NCI-H1048 (cell line): ENCODE measurements at regions not wholly inside any gene's neighbourhood (a gene's known extent, or its start where the extent isn't known, plus 50 kb on each side); places are given as distances from the start of the nearest gene placed in this dataset.

Experiments
- DNase-seq: peaks from one replicate; lab custom pipeline; 2025; lab: John Stamatoyannopoulos, UW

DNA sequence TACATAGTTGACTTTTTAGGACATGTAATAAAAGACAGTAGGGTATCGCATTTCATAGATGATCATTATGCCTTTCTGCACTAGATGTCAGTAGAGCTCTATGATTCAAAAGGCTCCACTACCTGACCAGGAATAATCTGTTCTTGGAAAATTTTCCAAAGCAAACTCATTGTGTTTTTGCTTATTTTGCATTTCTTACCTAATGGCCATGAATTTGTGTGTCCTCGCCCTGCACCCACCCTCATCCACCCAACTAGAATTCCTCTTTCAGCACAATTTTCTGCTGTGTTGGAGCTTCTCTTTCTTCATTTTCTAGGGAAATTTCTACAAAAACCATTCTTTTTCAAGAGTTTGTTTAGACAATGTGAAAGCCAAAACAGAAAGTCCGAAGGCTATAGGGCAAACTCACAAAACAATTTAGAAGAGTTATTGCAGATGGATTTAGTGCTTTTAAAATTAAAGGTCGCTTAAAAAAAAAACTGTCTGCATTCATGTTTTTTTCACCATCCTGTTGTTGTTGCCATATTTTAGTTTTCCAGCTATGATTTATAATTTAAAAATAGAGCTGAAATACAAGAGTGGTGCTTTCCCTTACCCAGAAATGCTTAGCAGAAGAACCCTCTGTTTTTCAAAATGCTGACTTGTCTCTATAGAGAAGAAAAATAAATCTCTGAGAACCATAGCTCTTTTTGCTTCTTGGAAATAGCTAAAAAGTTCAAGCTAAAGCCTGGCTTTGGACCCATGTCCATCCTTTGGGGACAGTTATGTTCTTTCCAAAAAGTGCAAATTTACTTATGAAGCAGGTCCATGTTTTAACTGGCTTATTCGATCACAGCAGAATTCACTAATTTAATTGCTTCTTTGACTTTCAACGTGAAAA lies 183.7 kb downstream of the SPATA18 start:
- DNase-seq = peak; percentile 26

DNA sequence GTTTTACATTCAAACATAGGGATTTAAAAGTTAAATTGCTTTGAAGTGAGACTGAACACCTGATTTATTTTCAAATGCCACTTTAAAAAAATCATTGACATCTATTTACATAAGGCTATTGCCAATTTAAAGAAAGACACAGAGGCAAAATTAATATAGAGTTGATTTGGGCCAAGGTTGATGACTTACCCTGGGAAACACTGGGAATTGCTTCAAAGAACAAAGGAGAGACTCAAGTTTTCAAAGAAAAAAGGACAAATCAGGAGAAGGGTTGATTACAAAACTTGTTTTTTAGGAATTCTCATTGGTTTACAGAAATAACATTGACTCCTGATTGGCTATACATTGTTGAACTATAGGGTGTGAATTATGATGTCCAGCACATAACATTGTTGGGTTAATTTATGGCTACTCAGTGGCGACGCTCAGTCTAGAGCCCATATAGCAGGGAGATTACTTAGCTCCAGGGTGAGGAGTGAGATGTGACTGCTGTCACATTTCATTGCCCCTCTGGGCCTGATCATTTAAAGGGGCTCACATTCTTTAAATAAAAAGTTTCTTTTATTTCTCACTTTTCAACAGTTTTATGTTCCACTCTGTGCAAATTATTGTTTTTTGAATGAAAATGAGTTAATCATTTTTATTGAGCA lies 184.6 kb downstream of the SPATA18 start:
- no peak for DNase-seq

DNA sequence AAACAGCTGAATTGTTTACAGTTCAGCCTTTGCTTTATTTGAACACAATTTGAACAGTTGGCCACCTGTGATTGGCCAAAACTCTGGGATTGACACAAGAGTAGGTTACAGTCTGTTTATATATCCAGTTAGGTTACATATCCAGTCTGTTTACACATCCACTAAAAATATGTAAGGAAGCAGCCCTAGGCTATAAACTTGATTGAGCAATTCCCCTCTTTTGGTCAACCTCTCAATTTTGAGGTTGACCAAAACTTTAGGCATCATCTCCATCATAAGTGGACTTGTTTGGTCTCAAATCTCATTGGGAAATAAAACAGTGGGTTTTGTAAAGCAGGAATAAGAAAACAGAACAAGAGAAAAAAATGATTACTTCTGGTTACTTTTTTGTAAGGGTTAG lies 190.8 kb downstream of the SPATA18 start:
- no peak for DNase-seq

DNA sequence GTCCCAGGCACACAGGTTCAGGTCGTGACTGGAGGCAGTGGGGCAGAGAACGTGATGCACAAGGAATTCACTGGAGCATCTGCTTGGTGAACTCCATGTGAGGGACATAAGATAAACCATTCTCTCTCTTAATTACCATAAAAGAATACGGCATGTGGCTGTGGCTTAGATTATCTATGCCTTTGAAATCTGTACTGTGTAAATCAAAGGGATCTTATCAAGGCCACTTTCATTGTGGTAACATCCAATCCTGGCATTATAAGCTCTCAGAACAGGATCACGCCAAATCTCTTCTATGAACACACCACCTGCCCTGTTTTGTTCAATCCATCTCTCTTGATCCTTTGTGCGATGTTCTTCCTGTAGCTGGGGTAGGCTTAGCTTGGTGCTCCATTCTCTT lies 192.3 kb downstream of the SPATA18 start:
- no peak for DNase-seq

DNA sequence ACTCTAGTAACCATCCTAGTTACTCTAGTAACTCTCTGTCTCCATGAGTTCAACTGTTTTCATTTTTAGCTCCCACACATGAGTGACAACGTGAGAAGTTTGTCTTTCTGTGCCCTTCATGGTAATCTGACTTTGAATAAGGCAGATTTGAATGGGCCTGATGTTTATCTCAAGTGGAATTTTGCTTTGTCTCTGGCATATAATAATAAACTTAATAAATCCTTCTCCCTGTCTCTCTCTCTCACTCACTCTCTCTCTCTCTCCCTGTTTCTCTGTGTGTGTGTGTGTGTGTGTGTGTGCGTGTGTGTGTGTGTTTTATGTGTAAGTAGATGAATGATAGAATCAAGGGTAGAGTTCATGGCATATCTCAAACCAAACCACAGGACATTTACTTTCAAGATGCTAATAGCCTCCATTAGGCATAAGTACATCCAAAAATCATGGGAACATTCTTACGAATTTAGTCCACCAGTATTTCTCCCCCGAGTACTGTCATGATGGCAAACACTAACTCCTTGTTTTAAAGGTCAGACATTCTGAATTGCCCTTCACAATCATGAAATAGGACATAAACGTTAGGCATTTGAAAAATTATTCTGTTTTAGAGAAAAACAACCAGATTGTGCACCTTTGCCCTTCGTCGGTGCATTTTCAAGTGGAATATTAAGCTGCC lies 193.1 kb downstream of the SPATA18 start:
- DNase-seq = no peak

DNA sequence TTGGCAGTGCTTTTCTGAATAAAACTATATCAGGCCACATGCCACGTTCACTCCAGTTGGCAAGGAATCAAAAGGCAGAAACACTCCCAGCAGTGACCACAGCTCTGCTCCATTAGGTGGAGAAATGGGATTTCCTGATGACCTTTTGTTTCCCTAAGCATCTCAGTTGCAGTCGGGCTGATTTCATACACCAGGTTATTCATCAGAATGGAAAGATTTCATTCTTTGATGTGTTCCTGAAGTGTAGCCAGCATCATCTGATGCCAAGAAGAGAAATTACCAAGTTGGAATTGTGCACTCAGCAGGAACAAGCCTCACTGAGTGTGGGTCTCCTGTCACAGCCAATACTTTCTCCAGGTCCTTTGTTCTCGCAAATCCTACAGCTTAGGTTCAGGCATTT lies 193.7 kb downstream of the SPATA18 start:
- DNase-seq = no peak

DNA sequence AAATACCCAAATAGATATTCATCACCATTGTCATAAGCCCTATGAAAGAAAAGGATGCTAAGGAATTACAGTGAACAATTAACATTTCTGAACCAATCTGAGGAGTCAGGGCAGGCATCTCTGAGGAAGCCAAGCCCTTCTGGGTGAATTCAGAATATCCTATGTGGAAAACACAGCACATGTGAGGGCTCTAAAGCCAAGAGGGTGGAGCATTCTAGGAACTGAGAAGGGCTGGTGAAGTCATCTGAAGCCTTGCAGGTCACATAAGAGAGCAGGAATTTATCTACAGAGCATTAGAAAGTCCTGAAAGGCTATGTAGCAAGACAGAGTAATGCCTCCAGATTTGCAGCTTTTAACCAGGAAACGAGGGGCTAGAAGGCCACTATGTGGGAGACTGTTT lies 195.7 kb downstream of the SPATA18 start:
- DNase-seq = no peak

DNA sequence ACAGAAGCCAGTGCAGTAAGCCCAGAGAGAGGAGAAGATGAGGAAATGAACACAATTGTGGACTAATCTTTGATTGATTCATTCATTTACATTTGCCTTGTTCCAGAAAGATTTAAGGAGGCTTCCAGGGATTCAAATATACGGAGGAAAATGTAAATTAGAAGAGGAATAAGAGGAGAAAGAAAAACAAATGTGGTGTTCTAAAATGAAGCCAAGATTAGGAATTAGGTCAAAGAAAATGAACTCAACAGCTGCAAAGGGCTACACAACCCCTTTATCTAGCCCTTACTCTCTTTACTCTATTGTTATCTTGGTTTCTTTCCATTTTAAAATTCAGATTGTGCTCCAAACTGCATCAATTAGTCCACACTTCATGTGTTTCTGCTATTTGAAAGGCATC lies 196.8 kb downstream of the SPATA18 start:
- no peak for DNase-seq

DNA sequence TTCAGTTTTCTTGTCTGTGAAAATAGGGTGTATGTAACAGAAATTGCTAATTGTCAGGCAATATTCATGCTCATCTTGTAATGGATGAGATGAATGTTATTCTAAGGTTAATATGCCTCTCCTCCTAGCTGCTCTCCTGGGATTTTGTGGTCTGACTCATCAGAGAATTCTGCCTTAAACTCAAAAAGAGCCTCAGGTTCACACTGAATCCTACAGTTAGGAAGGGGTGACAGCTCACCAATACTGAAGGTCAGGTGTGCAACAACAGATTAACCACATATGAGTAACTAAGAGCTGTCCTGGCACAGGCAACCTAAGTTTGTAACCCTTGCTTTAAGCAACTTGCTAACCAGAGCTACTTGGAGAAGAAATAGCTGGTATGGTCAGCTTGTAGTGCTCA lies 197.7 kb downstream of the SPATA18 start:
- no peak for DNase-seq

DNA sequence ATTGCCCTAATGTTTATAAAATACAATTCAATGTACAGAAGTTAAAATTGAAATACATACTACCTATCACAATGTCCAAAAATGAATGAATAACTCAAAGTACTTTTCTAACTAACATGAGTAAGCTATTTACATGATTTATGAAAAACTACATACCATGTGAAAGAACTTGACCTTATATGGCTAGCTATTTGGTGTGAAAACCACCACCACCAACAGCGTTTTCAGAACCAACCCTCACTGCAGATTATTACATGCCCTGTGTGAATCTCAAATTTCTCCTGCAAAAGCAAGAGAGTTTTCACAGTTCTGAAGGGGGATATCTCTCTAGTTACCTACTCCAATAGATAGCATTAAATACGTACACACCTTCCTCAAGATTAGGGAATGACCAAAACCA lies 198.5 kb downstream of the SPATA18 start:
- no peak for DNase-seq

DNA sequence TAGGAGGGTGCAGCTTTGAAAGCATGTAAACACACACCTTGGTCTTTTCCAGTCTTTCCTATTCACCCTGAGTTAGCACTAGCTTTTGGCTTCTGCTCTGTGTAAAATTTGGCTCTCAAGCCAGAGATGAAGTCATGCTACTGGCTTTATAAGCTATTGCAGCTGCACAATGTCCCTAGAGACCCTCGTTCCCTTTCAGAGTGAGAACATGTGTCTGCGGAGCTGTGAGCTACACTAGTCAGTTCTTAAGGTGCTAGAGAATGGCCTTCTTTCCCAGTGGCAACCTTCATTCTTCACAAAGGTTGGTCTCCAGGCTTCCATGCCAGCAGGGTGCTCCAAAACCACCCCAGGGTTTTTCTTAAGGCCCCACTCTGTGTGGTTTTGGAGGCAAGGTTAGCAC lies 199.1 kb downstream of the SPATA18 start:
- no peak for DNase-seq

DNA sequence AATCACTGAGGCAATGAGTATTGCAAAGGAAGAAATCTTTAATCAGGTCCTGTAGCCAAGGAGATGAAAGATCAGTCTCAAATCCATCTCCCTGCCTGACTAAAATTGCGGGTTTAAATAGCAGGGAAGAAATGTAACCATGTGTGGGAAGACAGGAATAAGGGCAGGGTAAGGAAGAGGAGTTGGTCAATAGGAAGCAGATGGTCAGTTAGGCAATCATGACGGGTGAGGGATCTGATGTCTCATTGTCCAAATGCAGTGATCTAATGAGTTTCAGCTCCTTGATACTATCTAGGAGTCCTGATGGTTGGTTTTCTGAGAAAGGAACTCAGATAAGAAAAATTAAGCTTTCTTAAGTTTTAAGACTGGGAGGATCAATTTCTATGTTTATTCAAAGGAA lies 200.8 kb downstream of the SPATA18 start:
- no peak for DNase-seq

DNA sequence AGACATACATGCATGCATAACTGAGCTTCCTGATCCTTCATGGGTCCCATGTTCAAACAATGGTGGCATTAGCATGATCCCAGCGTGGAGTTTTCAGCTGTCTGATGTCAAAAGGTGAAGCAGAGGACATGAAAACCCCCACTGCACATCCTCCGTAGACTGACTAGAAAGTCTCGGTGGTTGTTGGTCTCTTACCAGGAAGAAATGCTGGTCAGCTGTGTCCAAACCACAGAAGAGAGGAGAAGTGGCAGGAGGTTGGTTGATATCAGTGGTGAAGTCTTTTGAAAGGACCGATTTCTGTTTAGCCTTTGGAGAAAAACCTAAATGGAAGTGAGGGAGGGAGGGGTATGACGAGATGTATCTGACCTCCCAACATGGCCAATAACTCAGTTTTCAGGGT lies 201.9 kb downstream of the SPATA18 start:
- no peak for DNase-seq

DNA sequence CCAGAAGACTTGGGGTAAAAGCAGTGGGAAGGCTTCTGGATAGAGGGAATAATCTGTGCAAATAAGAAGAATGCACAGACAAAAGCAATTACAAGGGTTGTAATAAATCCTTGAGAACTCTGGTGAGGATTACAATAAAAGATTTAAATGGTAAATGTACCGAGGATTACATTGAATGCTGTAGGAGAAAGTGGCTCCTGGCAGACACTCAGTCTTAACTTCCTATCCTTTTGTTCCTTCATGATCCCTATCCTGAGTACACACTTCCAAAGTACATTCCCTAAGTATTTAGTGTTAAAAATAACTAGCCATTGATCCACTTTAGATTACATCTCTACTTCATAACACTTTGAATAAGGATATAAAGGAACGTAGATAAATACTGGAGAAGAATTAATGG lies 205.4 kb downstream of the SPATA18 start:
- DNase-seq = no peak

DNA sequence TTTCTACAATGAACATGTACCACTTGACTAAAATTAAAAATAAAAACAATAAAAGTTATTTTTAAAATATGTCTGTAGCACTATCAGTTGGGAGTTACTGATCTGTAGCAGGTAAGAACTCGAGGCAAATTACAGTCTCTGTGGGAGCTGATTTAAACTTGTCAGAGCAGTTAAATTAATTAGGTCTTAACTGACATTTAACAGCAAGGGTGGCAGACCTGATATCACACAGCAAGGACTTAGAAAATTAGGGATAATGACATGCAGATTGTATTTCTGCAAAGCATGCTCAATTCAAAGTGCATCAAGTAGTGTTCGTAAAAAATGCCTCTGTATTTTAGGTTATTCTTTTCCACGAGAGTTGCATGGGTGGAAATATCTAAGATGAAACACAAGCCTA lies 208.9 kb downstream of the SPATA18 start:
- DNase-seq = no peak

DNA sequence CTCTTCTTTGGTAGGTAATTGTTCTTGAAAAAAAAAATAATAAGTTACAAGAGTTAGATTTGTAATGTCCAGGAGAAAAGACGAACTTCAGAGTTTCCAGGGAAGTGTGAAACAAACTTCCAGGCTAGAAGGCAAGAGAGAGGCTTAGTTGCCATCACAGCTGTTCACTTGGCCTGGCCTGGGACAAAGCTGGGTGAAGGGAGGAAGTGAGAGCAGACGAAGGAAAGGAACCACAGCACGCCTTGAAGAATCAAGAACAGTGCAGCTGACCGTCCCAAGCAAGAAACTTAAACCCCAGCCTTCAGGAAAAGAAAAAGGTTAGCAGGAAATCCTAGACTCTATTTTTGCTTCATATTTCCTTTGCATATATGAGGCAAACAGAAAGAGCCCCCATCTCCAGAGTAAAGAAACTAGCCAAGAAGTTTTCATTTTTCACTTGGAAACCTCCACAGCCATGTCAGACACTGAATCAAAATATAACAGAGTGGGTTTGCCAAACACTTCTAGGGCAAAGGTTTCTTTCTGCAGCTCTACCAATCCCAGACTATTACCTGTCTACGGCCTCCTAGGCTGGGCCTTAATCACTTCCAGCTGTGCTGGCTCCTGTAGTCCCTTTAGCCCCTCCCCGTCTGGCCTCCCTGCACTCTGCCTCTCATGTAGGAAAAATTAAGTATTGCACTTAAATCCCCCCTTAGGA lies 209.6 kb downstream of the SPATA18 start:
- no peak for DNase-seq

DNA sequence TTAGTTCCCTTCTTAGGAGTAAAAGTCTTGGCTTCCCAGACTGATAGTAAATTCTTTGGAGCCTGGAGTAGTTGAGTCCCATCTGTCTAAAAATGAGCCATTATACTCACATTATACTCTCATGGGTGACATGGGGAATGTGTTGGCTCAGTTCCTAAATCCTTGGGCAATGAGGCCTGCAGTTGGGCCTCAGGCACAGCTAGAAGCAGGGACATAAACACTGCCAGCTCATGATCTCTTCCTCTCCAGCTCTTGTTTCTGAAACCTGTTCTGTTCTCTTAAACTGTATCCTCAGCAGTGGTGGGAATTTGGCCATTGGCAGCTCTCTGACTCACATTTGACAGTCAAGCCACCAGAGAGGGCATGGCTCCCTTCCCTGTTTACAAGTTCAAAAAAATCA lies 212.5 kb downstream of the SPATA18 start:
- no peak for DNase-seq

DNA sequence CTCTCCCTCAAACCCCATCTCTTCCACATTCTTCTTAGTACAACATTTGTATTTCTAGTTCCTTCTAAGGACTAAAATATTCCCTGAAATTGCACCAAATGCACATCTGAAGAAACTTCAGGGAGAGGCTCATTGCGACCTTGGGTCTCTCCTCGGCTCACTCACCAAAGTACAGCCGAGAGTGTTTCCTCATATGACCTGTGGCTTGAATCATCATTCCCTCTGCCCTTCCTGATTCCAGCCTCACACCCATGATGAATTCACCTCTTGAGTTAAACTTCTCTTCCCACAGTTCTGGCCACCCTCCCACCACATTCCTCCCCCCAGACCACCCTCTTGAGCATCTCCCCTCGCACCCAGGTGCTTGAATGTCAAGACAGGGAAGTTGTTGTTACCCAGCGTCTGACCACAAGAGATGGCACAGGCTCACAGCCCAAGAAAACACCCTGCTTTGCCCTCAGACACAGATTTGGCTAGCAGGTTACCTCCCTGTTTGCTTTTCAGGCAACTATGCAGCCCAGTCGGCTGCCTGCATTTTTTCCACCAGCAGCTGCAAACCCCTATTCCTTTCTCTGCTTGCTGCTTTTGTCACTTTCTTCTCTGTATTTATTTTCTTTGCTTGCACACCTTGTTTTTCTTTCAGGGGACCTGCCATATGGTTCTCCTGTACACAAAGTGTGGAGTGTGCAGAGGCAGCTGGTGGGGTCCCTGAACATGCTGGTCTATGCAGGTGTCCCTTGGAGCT lies 214.8 kb downstream of the SPATA18 start:
- DNase-seq = no peak

DNA sequence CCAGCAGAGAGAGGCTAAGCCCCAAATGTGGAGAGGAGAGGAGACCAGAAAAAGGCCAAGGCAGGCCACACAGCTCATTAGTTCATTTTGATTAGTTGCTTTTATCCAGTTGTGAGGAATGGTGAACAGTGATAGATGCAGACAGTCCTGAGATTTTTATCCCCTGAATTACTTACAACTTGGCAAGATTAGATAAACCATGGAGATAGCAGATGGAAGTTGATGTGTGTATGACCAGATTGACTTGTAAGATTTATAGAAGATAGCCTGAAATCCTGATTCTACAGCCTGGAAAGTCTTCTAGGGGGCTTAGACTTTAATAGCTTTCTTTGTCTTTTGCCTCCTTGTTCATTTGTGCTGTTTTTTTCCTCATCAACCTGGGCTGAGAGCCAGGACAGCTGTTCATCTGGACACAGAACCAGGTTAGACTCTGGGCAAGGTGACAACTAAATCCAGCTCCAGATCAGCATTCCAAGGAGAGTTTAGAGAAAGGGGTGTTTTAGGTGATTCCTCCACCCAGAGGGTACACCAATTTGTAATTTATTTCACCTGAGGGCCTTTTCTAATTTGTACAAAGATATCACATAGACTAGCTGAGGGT lies 215.5 kb downstream of the SPATA18 start:
- no peak for DNase-seq

DNA sequence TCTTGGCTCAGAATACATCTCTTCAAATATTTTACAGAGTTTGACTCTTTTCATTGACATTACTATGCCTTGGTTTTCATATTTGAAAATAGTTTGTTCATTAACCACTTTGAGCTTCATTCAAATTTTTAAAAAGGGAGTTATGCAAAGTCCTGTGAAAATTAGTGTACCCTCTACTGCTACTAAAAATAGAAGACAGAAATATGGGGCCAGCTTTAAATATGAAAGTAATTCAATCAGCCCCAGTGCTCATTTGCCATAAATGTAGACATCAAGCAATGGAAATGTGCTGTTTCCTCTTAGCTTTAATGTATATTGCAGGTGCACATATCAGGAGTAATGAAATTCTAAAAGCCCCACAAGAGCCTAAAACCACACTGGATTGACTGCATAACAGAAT lies 218.7 kb downstream of the SPATA18 start:
- DNase-seq = no peak

DNA sequence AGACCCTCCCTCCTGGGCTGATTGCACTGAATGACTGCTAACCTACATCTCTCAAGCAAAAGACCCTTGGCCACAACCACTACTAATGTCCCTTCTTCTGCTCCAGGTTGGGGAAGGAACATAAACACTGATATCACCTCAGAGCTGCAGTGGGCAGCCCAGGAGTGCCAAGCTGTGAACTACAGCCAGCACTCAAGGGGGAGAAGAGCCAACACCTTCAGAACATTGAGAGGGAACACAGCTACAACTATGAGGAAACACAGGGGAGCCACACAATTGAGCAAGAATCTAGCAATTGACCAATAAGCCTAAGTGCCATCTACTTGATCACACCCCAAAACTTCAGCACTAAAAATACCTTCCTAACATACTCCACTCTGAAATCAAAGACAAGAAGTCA lies 222.8 kb downstream of the SPATA18 start:
- DNase-seq = no peak
